H1 (cell line): ENCODE measurements at regions not wholly inside any gene's neighbourhood (a gene's known extent, or its start where the extent isn't known, plus 50 kb on each side); places are given as distances from the start of the nearest gene placed in this dataset.

Experiments used
- RAD21 ChIP-seq, 2 experiments: IDR thresholded peaks in 1 of 2; conservative IDR thresholded peaks in 1 of 2; 2 replicates each; pipeline ENCODE4 v1.6.1; 2011; ENCODE audit warnings: low read depth in 2 of 2, low read length in 2 of 2, improper control_type of control experiment in 1 of 2, inconsistent platforms in 1 of 2, mild to moderate bottlenecking in 1 of 2, moderate library complexity in 1 of 2

- TF ChIP-seq RAD21 (IDR thresholded peaks at IDR 0.05 in 1 of 2, conservative IDR thresholded peaks at IDR 0.05 in 1 of 2; ENCODE audit: low read depth in 2 of 2, low read length in 2 of 2), result no peak
Observed at GRCh38 chr5:122533825-122534224, 221.8 kb downstream of the SNCAIP start (continued).
